Right cardiac atrium (tissue), 5 donors: ENCODE measurements at regions not wholly inside any gene's neighbourhood (a gene's known extent, or its start where the extent isn't known, plus 50 kb on each side); places are given as distances from the start of the nearest gene placed in this dataset.
"Not testable (repeated sequence)": the region's sequence is repeated elsewhere in the genome, so short reads cannot be mapped to it uniquely, and the experiment has no call there.

Experiments used
- ATAC-seq, 2 donors: fragments of 200-7000 bp; cut with Tn5 transposase; one replicate each; pipeline versions ENCODE4 v1.8.0 to v1.9.1; 2020; ENCODE audit warnings: moderate library complexity in 2 of 2, mild to moderate bottlenecking in 1 of 2
- DNase-seq, 3 donors: peaks; one replicate each; pipeline ENCODE4 v3.0.0-alpha.2; 2020
- H3K27ac ChIP-seq: one replicate; pipeline ENCODE4 v1.5.1; 2013; ENCODE audit warnings: mild to moderate bottlenecking, low read length, control low read depth, moderate library complexity
- H3K27me3 ChIP-seq: one replicate; pipeline ENCODE4 v1.6.1; 2013; ENCODE audit not compliant: control insufficient read depth, insufficient read depth
- H3K4me1 ChIP-seq: one replicate; pipeline ENCODE4 v1.6.1; 2013; ENCODE audit warnings: low read length; ENCODE audit not compliant: control insufficient read depth, insufficient read depth
- H3K4me3 ChIP-seq: one replicate; pipeline ENCODE4 v1.5.1; 2013; ENCODE audit warnings: low read length, control low read depth
- H3K9me3 ChIP-seq: one replicate; pipeline ENCODE4 v1.6.1; 2013; ENCODE audit warnings: low read length; ENCODE audit not compliant: control insufficient read depth
- WGBS: extraction: QIAGEN DNeasy Blood & Tissue Kit; methylation state at CpG from one replicate; pipeline ENCODE4 v1.1.7; 2013; 5-methylcytosine and 5-hydroxymethylcytosine counted together
- intact Hi-C, 4 donors: fragments of 100-400 bp; cut with DNase I; formaldehyde crosslinking; loops; one replicate each; pipeline versions ENCODE4 v1.11.0 to v1.14.0; 2022 to 2023
- donor health status: healthy with polysubstance abuse.
- donor health status: DM: no; HTN: yes; CAD: no.
- donor health status: DM: no; HTN: no; CAD: no.
- donor health status: DM: no; HTN: yes; CAD: no; lungs with severe emphysema.
- donor health status: DM: yes; HTN: yes; CAD: no.

DNA sequence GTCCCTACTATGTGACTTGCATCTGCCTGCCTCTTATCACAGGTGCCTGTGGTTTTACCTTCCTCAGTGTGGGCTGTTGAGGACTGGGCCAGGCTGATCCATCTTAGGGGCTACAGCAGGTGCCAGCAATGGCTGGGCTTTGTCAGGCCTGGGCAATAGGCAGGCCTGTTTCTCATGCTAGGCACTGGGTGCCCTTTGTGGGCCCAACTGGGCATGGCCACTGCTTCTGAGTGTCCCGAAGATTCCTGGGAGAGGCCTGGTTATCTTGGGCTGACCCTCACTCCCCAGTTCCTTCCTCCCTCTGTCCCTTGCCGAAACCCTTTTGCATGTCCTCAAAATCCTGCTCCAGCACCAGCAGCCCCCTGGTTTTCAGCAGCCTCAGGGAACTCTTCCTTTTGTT lies 1024.9 kb downstream of the KCNJ18 start:
- H3K4me3 ChIP-seq: no peak overlapping the region
- ATAC-seq (no peak), DNase-seq (peak in 1 of 3 donors; percentile 16)
- H3K27ac ChIP-seq: no peak overlapping the region
- H3K9me3 ChIP-seq: peaks cover 6% of the 10 kb centered on the region
- intact Hi-C loops: no loop called here
- no peaks in the 10 kb centered on the region for H3K27me3 ChIP-seq
- whole genome bisulfite sequencing: 55% methylated on average over 2 of the region's 2 CpGs
- H3K4me1 ChIP-seq: no peaks in the 10 kb centered on the region

DNA sequence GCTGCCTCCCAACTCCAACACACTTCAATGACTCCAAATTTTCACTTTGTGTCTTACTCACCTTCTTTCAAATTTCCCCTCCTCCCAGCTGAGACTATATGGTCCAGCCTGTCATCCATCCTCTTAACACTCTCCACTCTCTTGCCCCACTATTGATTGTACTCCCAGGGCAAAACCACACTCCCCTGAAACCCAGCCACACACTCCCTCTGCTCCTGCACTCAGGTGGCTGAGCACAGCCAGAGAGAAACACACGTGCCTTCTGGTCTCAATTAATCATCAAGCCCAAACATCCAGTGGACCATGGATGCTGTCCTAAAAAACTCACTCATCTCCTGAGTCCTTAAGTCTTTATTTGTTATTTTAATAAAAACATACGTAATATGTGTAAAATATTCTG lies 1026.4 kb downstream of the KCNJ18 start:
- 24% methylated on average over 2 of the region's 2 CpGs for WGBS
- intact Hi-C loops: no loop called here
- no peak for ATAC-seq

DNA sequence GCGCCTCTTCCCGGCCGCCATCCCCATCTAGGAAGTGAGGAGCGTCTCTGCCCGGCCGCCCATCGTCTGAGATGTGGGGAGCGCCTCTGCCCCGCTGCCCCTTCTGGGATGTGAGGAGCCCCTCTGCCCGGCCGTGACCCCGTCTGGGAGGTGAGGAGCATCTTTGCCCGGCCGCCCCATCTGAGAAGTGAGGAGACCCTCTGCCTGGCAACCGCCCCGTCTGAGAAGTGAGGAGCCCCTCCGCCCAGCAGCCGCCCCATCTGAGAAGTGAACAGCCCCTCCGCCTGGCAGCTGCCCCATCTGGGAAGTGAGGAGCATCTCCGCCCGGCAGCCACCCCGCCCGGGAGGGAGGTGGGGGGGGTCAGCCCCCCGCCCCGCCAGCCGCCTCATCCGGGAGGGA lies 1048.7 kb downstream of the KCNJ18 start:
- intact Hi-C loops, H3K27me3 ChIP-seq: not testable (repeated sequence)
- peak in 2 of 3 donors; percentile 14 to 47 for DNase-seq

More for the DNA sequence above, 1026.4 kb downstream of the KCNJ18 start:
- H3K27ac ChIP-seq: no peak overlapping the region
- no peaks in the 10 kb centered on the region for H3K27me3 ChIP-seq
- no peak overlapping the region for H3K4me3 ChIP-seq
- no peak for DNase-seq
- peaks cover 6% of the 10 kb centered on the region for H3K9me3 ChIP-seq
- no peaks in the 10 kb centered on the region for H3K4me1 ChIP-seq

More for the DNA sequence above, 1048.7 kb downstream of the KCNJ18 start:
- H3K9me3 ChIP-seq, H3K4me3 ChIP-seq, H3K27ac ChIP-seq, H3K4me1 ChIP-seq, ATAC-seq: not testable (repeated sequence)
- 91% methylated on average over 27 of the region's 27 CpGs for WGBS
